ENCODE measurements at regions not wholly inside any gene's neighbourhood (a gene's known extent, or its start where the extent isn't known, plus 50 kb on each side); places are given as distances from the start of the nearest gene placed in this dataset.
"Not testable (repeated sequence)": the region's sequence is repeated elsewhere in the genome, so short reads cannot be mapped to it uniquely, and the experiment has no call there.

- peaks cover 11% of the 10 kb centered on the region for H3K9me3 ChIP-seq (ENCODE audit: control insufficient read depth, low read length)
- H3K4me3 ChIP-seq (ENCODE audit: insufficient read depth, low read depth, low read length, poor library complexity, severe bottlenecking); H3K4me1 ChIP-seq (ENCODE audit: control insufficient read depth, insufficient read depth, low read length, poor library complexity, severe bottlenecking); H3K36me3 ChIP-seq (ENCODE audit: control insufficient read depth, insufficient read depth, low read length); H3K27me3 ChIP-seq (replicated peaks; ENCODE audit: control insufficient read depth, insufficient read depth, low read length, poor library complexity, severe bottlenecking); DNase-seq; H3K27ac ChIP-seq (ENCODE audit: insufficient read depth, low read length, poor library complexity, severe bottlenecking): not testable (repeated sequence)
Measured at GRCh38 chr14:105775349-105775923, 249.1 kb downstream of the TMEM121 start.

GRCh38 chr14:105776112-105776511 lies 249.7 kb downstream of the TMEM121 start:
- not testable (repeated sequence) for H3K27me3 ChIP-seq (replicated peaks; ENCODE audit: control insufficient read depth, insufficient read depth, low read length, poor library complexity, severe bottlenecking); H3K4me1 ChIP-seq (ENCODE audit: control insufficient read depth, insufficient read depth, low read length, poor library complexity, severe bottlenecking); H3K36me3 ChIP-seq (ENCODE audit: control insufficient read depth, insufficient read depth, low read length); H3K4me3 ChIP-seq (ENCODE audit: insufficient read depth, low read depth, low read length, poor library complexity, severe bottlenecking); DNase-seq; H3K27ac ChIP-seq (ENCODE audit: insufficient read depth, low read length, poor library complexity, severe bottlenecking)
- H3K9me3 ChIP-seq (ENCODE audit: control insufficient read depth, low read length) = peaks cover 11% of the 10 kb centered on the region

- H3K9me3 ChIP-seq (ENCODE audit: control insufficient read depth, low read length) = peaks cover 11% of the 10 kb centered on the region
Measured at GRCh38 chr14:105776924-105777323, 250.5 kb downstream of the TMEM121 start.

GRCh38 chr14:105783707-105784106 lies 257.3 kb downstream of the TMEM121 start:
- no peak for DNase-seq
- Histone ChIP-seq H3K4me3 (ENCODE audit: insufficient read depth, low read depth, low read length, poor library complexity, severe bottlenecking) (no peak overlapping the region), H3K27ac (ENCODE audit: insufficient read depth, low read length, poor library complexity, severe bottlenecking) (no peak overlapping the region), H3K27me3 (replicated peaks; ENCODE audit: control insufficient read depth, insufficient read depth, low read length, poor library complexity, severe bottlenecking) (no peaks in the 10 kb centered on the region), H3K9me3 (ENCODE audit: control insufficient read depth, low read length) (peaks cover 11% of the 10 kb centered on the region), H3K4me1 (ENCODE audit: control insufficient read depth, insufficient read depth, low read length, poor library complexity, severe bottlenecking) (no peaks in the 10 kb centered on the region), H3K36me3 (ENCODE audit: control insufficient read depth, insufficient read depth, low read length) (no peaks in the 10 kb centered on the region)

More at GRCh38 chr14:105776924-105777323, 250.5 kb downstream of the TMEM121 start:
- Histone ChIP-seq H3K4me1 (ENCODE audit: control insufficient read depth, insufficient read depth, low read length, poor library complexity, severe bottlenecking) (no peaks in the 10 kb centered on the region), H3K27ac (ENCODE audit: insufficient read depth, low read length, poor library complexity, severe bottlenecking) (no peak overlapping the region), H3K4me3 (ENCODE audit: insufficient read depth, low read depth, low read length, poor library complexity, severe bottlenecking) (no peak overlapping the region), H3K36me3 (ENCODE audit: control insufficient read depth, insufficient read depth, low read length) (no peaks in the 10 kb centered on the region), H3K27me3 (replicated peaks; ENCODE audit: control insufficient read depth, insufficient read depth, low read length, poor library complexity, severe bottlenecking) (no peaks in the 10 kb centered on the region)
- no peak for DNase-seq

GRCh38 chr14:105793836-105794235 lies 267.5 kb downstream of the TMEM121 start:
- no peaks in the 10 kb centered on the region for H3K9me3 ChIP-seq (ENCODE audit: control insufficient read depth, low read length)
- peaks cover 2% of the 10 kb centered on the region for H3K27me3 ChIP-seq (replicated peaks; ENCODE audit: control insufficient read depth, insufficient read depth, low read length, poor library complexity, severe bottlenecking)
- H3K4me3 ChIP-seq (ENCODE audit: insufficient read depth, low read depth, low read length, poor library complexity, severe bottlenecking) = no peak overlapping the region
- H3K4me1 ChIP-seq (ENCODE audit: control insufficient read depth, insufficient read depth, low read length, poor library complexity, severe bottlenecking) = no peaks in the 10 kb centered on the region
- no peak overlapping the region for H3K27ac ChIP-seq (ENCODE audit: insufficient read depth, low read length, poor library complexity, severe bottlenecking)
- no peaks in the 10 kb centered on the region for H3K36me3 ChIP-seq (ENCODE audit: control insufficient read depth, insufficient read depth, low read length)
- DNase-seq = no peak

- no peaks in the 10 kb centered on the region for H3K9me3 ChIP-seq (ENCODE audit: control insufficient read depth, low read length)
- no peak for DNase-seq
- H3K27ac ChIP-seq (ENCODE audit: insufficient read depth, low read length, poor library complexity, severe bottlenecking) = no peak overlapping the region
- no peak overlapping the region for H3K4me3 ChIP-seq (ENCODE audit: insufficient read depth, low read depth, low read length, poor library complexity, severe bottlenecking)
- H3K27me3 ChIP-seq (replicated peaks; ENCODE audit: control insufficient read depth, insufficient read depth, low read length, poor library complexity, severe bottlenecking) = peaks cover under 1% of the 10 kb centered on the region
- H3K36me3 ChIP-seq (ENCODE audit: control insufficient read depth, insufficient read depth, low read length) = no peaks in the 10 kb centered on the region
- H3K4me1 ChIP-seq (ENCODE audit: control insufficient read depth, insufficient read depth, low read length, poor library complexity, severe bottlenecking) = no peaks in the 10 kb centered on the region
Measured at GRCh38 chr14:105797546-105797945, 271.2 kb downstream of the TMEM121 start.

- Histone ChIP-seq H3K27ac (ENCODE audit: insufficient read depth, low read length, poor library complexity, severe bottlenecking) (no peak overlapping the region), H3K9me3 (ENCODE audit: control insufficient read depth, low read length) (no peaks in the 10 kb centered on the region), H3K36me3 (ENCODE audit: control insufficient read depth, insufficient read depth, low read length) (no peaks in the 10 kb centered on the region), H3K4me3 (ENCODE audit: insufficient read depth, low read depth, low read length, poor library complexity, severe bottlenecking) (no peak overlapping the region), H3K27me3 (replicated peaks; ENCODE audit: control insufficient read depth, insufficient read depth, low read length, poor library complexity, severe bottlenecking) (no peaks in the 10 kb centered on the region), H3K4me1 (ENCODE audit: control insufficient read depth, insufficient read depth, low read length, poor library complexity, severe bottlenecking) (no peaks in the 10 kb centered on the region)
- no peak for DNase-seq
Measured at GRCh38 chr14:105805701-105806100, 279.3 kb downstream of the TMEM121 start.

GRCh38 chr14:105806568-105806967 lies 280.2 kb downstream of the TMEM121 start:
- Histone ChIP-seq H3K4me1 (ENCODE audit: control insufficient read depth, insufficient read depth, low read length, poor library complexity, severe bottlenecking) (no peaks in the 10 kb centered on the region), H3K9me3 (ENCODE audit: control insufficient read depth, low read length) (no peaks in the 10 kb centered on the region), H3K27me3 (replicated peaks; ENCODE audit: control insufficient read depth, insufficient read depth, low read length, poor library complexity, severe bottlenecking) (no peaks in the 10 kb centered on the region), H3K4me3 (ENCODE audit: insufficient read depth, low read depth, low read length, poor library complexity, severe bottlenecking) (no peak overlapping the region), H3K27ac (ENCODE audit: insufficient read depth, low read length, poor library complexity, severe bottlenecking) (no peak overlapping the region), H3K36me3 (ENCODE audit: control insufficient read depth, insufficient read depth, low read length) (no peaks in the 10 kb centered on the region)
- DNase-seq = no peak

GRCh38 chr14:105817971-105818711 lies 291.8 kb downstream of the TMEM121 start:
- no peak overlapping the region for H3K4me3 ChIP-seq (ENCODE audit: insufficient read depth, low read depth, low read length, poor library complexity, severe bottlenecking)
- DNase-seq = no peak
- no peak overlapping the region for H3K27ac ChIP-seq (ENCODE audit: insufficient read depth, low read length, poor library complexity, severe bottlenecking)
- no peaks in the 10 kb centered on the region for H3K36me3 ChIP-seq (ENCODE audit: control insufficient read depth, insufficient read depth, low read length)
- no peaks in the 10 kb centered on the region for H3K4me1 ChIP-seq (ENCODE audit: control insufficient read depth, insufficient read depth, low read length, poor library complexity, severe bottlenecking)
- no peaks in the 10 kb centered on the region for H3K9me3 ChIP-seq (ENCODE audit: control insufficient read depth, low read length)
- H3K27me3 ChIP-seq (replicated peaks; ENCODE audit: control insufficient read depth, insufficient read depth, low read length, poor library complexity, severe bottlenecking) = peaks cover 5% of the 10 kb centered on the region

- Histone ChIP-seq H3K27me3 (replicated peaks; ENCODE audit: control insufficient read depth, insufficient read depth, low read length, poor library complexity, severe bottlenecking) (peaks cover 5% of the 10 kb centered on the region), H3K9me3 (ENCODE audit: control insufficient read depth, low read length) (no peaks in the 10 kb centered on the region), H3K4me1 (ENCODE audit: control insufficient read depth, insufficient read depth, low read length, poor library complexity, severe bottlenecking) (no peaks in the 10 kb centered on the region), H3K27ac (ENCODE audit: insufficient read depth, low read length, poor library complexity, severe bottlenecking) (no peak overlapping the region), H3K4me3 (ENCODE audit: insufficient read depth, low read depth, low read length, poor library complexity, severe bottlenecking) (no peak overlapping the region), H3K36me3 (ENCODE audit: control insufficient read depth, insufficient read depth, low read length) (no peaks in the 10 kb centered on the region)
- no peak for DNase-seq
Measured at GRCh38 chr14:105818712-105819005, 292.3 kb downstream of the TMEM121 start.

Measured in effector memory CD4-positive, alpha-beta T cell (primary cell).